ENCODE measurements at regions not wholly inside any gene's neighbourhood (a gene's known extent, or its start where the extent isn't known, plus 50 kb on each side); places are given as distances from the start of the nearest gene placed in this dataset.

- WGBS (ENCODE audit: insufficient coverage): no CpG with 5 or more reads among the region's 6 CpGs
- Histone ChIP-seq H3K9me3 (replicated peaks; ENCODE audit: control insufficient read depth, low read depth, low read length) (no peaks in the 10 kb centered on the region), H3K27ac (ENCODE audit: low read length) (no peak overlapping the region), H3K4me1 (ENCODE audit: control insufficient read depth, insufficient read depth, low read length) (no peaks in the 10 kb centered on the region), H3K27me3 (ENCODE audit: control insufficient read depth, insufficient read depth, low read length) (no peaks in the 10 kb centered on the region), H3K4me3 (ENCODE audit: low read length) (no peak overlapping the region), H3K36me3 (ENCODE audit: control insufficient read depth, insufficient read depth, low read length) (no peaks in the 10 kb centered on the region)
- DNase-seq: no peak
Measured at GRCh38 chr6:140602431-140603248, 1228.2 kb upstream of the CITED2 start.

DNA sequence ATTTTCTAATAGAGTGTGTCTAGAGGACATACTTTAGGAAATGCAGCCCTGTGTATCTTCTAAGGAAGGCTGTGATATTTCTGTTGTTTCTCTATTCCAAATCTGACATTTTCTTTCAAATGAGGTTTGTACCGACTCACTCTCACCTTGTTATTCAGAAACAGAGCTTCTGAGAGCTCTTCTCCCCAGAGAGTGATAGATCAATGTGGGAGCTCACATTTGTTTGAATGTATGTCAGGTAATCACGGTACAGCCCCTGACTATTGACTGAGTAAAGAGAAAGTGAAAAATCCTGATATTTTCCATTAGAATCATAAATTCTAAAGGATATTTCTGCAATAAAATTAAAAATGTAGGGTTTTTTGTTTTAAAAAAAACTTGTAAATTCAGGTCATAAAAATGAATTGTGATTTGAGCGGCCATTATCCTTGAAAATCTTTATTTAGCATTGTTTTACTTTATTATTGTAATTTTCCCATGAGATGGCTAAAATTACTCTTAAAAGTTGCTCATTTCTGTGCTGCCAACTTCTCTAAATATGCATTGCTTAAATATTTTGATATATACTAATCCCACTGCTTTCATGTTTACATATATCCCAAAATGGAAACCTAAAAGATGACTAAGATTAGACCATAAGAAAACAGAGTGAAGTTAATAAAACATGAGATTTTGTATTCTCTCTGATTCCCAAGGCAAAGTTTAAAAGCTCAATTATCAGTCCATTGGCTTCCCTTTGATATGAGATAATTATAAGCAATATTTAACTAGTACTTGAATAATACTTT is 1226.8 kb upstream of the CITED2 start:
- H3K4me3 ChIP-seq (ENCODE audit: low read length): no peak overlapping the region
- no peak for DNase-seq
- H3K27ac ChIP-seq (ENCODE audit: low read length): no peak overlapping the region
- H3K36me3 ChIP-seq (ENCODE audit: control insufficient read depth, insufficient read depth, low read length): no peaks in the 10 kb centered on the region
- no peaks in the 10 kb centered on the region for H3K4me1 ChIP-seq (ENCODE audit: control insufficient read depth, insufficient read depth, low read length)
- no CpG with 5 or more reads among the region's 3 CpGs for WGBS (ENCODE audit: insufficient coverage)
- no peaks in the 10 kb centered on the region for H3K27me3 ChIP-seq (ENCODE audit: control insufficient read depth, insufficient read depth, low read length)
- no peaks in the 10 kb centered on the region for H3K9me3 ChIP-seq (replicated peaks; ENCODE audit: control insufficient read depth, low read depth, low read length)

DNA sequence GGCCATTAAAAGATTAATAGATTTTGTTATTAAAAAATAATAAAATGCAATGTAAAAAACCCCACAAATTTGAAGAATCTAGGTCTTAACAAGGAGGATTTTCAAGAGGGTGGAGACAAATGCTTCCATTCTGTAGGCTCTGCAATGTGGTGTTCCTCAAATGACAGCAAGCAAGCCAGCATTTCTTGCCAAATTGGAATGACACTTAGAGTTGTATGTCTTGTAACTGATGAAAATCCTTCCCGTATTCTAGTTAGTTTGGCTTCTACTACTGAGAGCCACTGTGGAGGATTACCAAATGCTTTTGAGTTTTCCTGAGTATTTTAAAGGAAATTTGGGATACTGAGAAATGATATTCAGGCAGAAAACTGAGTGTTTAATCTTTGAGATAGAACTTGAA is 1225.5 kb upstream of the CITED2 start:
- Histone ChIP-seq H3K4me1 (ENCODE audit: control insufficient read depth, insufficient read depth, low read length) (no peaks in the 10 kb centered on the region), H3K27ac (ENCODE audit: low read length) (no peak overlapping the region), H3K4me3 (ENCODE audit: low read length) (no peak overlapping the region), H3K27me3 (ENCODE audit: control insufficient read depth, insufficient read depth, low read length) (no peaks in the 10 kb centered on the region), H3K36me3 (ENCODE audit: control insufficient read depth, insufficient read depth, low read length) (no peaks in the 10 kb centered on the region), H3K9me3 (replicated peaks; ENCODE audit: control insufficient read depth, low read depth, low read length) (no peaks in the 10 kb centered on the region)
- WGBS (ENCODE audit: insufficient coverage): no CpG with 5 or more reads among the region's 1 CpG
- DNase-seq: peak; percentile 81

- no peak for DNase-seq
- no CpG with 5 or more reads among the region's 1 CpG for WGBS (ENCODE audit: insufficient coverage)
- H3K27ac ChIP-seq (ENCODE audit: low read length): no peak overlapping the region
Measured at GRCh38 chr6:140597181-140597580, 1222.7 kb upstream of the CITED2 start.

DNA sequence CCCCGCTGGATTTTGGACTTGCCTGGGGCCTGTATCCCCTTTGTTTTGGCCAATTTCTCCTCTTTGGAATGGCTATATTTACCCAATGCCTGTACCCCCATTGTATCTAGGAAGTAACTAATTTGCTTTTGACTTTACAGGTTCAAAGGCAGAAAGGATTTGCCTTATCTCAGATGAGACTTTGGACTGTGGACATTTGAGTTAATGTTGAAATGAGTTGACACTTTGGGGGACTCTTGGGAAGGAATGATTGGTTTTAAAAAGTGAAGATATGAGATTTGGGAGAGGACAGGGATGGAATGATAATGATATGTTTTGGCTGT is 1220.3 kb upstream of the CITED2 start:
- Histone ChIP-seq H3K27ac (ENCODE audit: low read length) (no peak overlapping the region), H3K9me3 (replicated peaks; ENCODE audit: control insufficient read depth, low read depth, low read length) (no peaks in the 10 kb centered on the region), H3K4me1 (ENCODE audit: control insufficient read depth, insufficient read depth, low read length) (no peaks in the 10 kb centered on the region), H3K36me3 (ENCODE audit: control insufficient read depth, insufficient read depth, low read length) (no peaks in the 10 kb centered on the region), H3K4me3 (ENCODE audit: low read length) (no peak overlapping the region), H3K27me3 (ENCODE audit: control insufficient read depth, insufficient read depth, low read length) (no peaks in the 10 kb centered on the region)
- DNase-seq: no peak
- WGBS (ENCODE audit: insufficient coverage): no CpG with 5 or more reads among the region's 1 CpG

More at GRCh38 chr6:140597181-140597580, 1222.7 kb upstream of the CITED2 start:
- H3K27me3 ChIP-seq (ENCODE audit: control insufficient read depth, insufficient read depth, low read length): no peaks in the 10 kb centered on the region
- no peaks in the 10 kb centered on the region for H3K9me3 ChIP-seq (replicated peaks; ENCODE audit: control insufficient read depth, low read depth, low read length)
- no peak overlapping the region for H3K4me3 ChIP-seq (ENCODE audit: low read length)
- no peaks in the 10 kb centered on the region for H3K4me1 ChIP-seq (ENCODE audit: control insufficient read depth, insufficient read depth, low read length)
- no peaks in the 10 kb centered on the region for H3K36me3 ChIP-seq (ENCODE audit: control insufficient read depth, insufficient read depth, low read length)

GRCh38 chr6:140592877-140593276 is 1218.4 kb upstream of the CITED2 start:
- Histone ChIP-seq H3K27me3 (ENCODE audit: control insufficient read depth, insufficient read depth, low read length) (no peaks in the 10 kb centered on the region), H3K4me1 (ENCODE audit: control insufficient read depth, insufficient read depth, low read length) (no peaks in the 10 kb centered on the region), H3K4me3 (ENCODE audit: low read length) (no peak overlapping the region), H3K9me3 (replicated peaks; ENCODE audit: control insufficient read depth, low read depth, low read length) (no peaks in the 10 kb centered on the region), H3K27ac (ENCODE audit: low read length) (no peak overlapping the region), H3K36me3 (ENCODE audit: control insufficient read depth, insufficient read depth, low read length) (no peaks in the 10 kb centered on the region)
- WGBS (ENCODE audit: insufficient coverage): 100% methylated on average over 3 of the region's 3 CpGs
- DNase-seq: no peak

DNA sequence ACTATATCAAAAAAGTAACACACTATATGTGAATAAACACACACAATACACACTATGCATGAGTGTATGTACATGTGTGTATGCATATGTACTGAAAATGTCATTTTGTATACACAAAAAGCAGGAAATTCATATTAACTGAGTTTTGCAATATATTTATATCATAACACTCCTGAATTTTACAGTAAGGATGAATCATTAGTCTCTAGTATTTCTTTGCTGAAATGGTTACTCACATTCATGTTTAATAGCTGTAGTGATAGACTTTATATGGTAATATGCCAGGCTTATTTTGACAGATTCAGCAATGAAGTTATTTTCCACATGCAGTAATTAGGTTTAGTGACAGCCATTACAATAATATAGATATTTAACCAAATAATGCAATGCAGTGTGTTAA is 1216.2 kb upstream of the CITED2 start:
- no peak for DNase-seq
- H3K4me1 ChIP-seq (ENCODE audit: control insufficient read depth, insufficient read depth, low read length): no peaks in the 10 kb centered on the region
- no peak overlapping the region for H3K27ac ChIP-seq (ENCODE audit: low read length)
- no peaks in the 10 kb centered on the region for H3K9me3 ChIP-seq (replicated peaks; ENCODE audit: control insufficient read depth, low read depth, low read length)
- H3K27me3 ChIP-seq (ENCODE audit: control insufficient read depth, insufficient read depth, low read length): no peaks in the 10 kb centered on the region
- no peak overlapping the region for H3K4me3 ChIP-seq (ENCODE audit: low read length)
- H3K36me3 ChIP-seq (ENCODE audit: control insufficient read depth, insufficient read depth, low read length): no peaks in the 10 kb centered on the region

DNA sequence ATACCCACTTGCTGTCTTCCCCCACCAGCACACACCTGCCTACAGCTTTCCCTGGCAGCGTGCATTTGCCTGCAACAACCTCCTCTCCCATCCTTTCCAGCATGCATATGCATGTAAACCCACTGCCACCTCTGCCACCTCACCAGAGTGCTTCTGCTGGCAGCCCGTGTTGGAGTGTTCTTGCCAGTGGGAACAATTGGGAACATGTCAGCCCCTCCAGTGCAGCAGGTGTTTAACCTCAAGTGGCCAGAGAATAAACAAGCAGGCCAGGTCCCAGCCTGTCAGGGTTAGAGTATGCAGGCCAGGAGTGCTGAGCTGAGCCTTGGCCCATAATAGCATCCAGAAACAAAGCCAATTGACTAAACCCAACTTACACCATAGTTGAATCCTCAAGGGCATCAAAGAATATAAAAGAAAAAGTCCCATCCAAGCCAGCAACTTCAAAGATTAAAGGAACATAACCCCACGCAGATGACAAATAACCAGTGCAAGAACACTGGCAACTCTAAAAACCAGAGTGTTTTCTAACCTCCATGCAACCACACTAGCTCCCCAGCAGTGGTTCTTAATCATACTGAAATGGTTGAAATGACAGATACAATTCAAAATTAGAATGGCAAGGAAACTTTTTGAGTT is 1212.1 kb upstream of the CITED2 start:
- H3K9me3 ChIP-seq (replicated peaks; ENCODE audit: control insufficient read depth, low read depth, low read length): no peaks in the 10 kb centered on the region
- no peak for DNase-seq
- WGBS (ENCODE audit: insufficient coverage): 83% methylated on average over 2 of the region's 3 CpGs

GRCh38 chr6:140581601-140582000 is 1207.2 kb upstream of the CITED2 start:
- H3K9me3 ChIP-seq (replicated peaks; ENCODE audit: control insufficient read depth, low read depth, low read length): no peaks in the 10 kb centered on the region
- H3K4me1 ChIP-seq (ENCODE audit: control insufficient read depth, insufficient read depth, low read length): no peaks in the 10 kb centered on the region
- no peaks in the 10 kb centered on the region for H3K36me3 ChIP-seq (ENCODE audit: control insufficient read depth, insufficient read depth, low read length)
- no CpG with 5 or more reads among the region's 1 CpG for WGBS (ENCODE audit: insufficient coverage)
- H3K27me3 ChIP-seq (ENCODE audit: control insufficient read depth, insufficient read depth, low read length): no peaks in the 10 kb centered on the region
- no peak for DNase-seq
- no peak overlapping the region for H3K4me3 ChIP-seq (ENCODE audit: low read length)
- no peak overlapping the region for H3K27ac ChIP-seq (ENCODE audit: low read length)

More for the DNA sequence above, 1212.1 kb upstream of the CITED2 start:
- Histone ChIP-seq H3K27me3 (ENCODE audit: control insufficient read depth, insufficient read depth, low read length) (no peaks in the 10 kb centered on the region), H3K27ac (ENCODE audit: low read length) (no peak overlapping the region), H3K4me3 (ENCODE audit: low read length) (no peak overlapping the region), H3K4me1 (ENCODE audit: control insufficient read depth, insufficient read depth, low read length) (no peaks in the 10 kb centered on the region), H3K36me3 (ENCODE audit: control insufficient read depth, insufficient read depth, low read length) (no peaks in the 10 kb centered on the region)

GRCh38 chr6:140579918-140580317 is 1205.5 kb upstream of the CITED2 start:
- Histone ChIP-seq H3K9me3 (replicated peaks; ENCODE audit: control insufficient read depth, low read depth, low read length) (no peaks in the 10 kb centered on the region), H3K4me3 (ENCODE audit: low read length) (no peak overlapping the region), H3K27ac (ENCODE audit: low read length) (no peak overlapping the region), H3K27me3 (ENCODE audit: control insufficient read depth, insufficient read depth, low read length) (no peaks in the 10 kb centered on the region), H3K36me3 (ENCODE audit: control insufficient read depth, insufficient read depth, low read length) (no peaks in the 10 kb centered on the region), H3K4me1 (ENCODE audit: control insufficient read depth, insufficient read depth, low read length) (no peaks in the 10 kb centered on the region)
- no peak for DNase-seq
- WGBS (ENCODE audit: insufficient coverage): no CpG with 5 or more reads among the region's 1 CpG

Measured in muscle of leg (tissue), 3 donors.